ENCODE measurements at regions not wholly inside any gene's neighbourhood (a gene's known extent, or its start where the extent isn't known, plus 50 kb on each side); places are given as distances from the start of the nearest gene placed in this dataset.

GRCh38 chr17:81345228-81346089 lies 49.8 kb upstream of the BAHCC1 start:
- peak overlapping the region; percentile 96 for H3K27ac ChIP-seq
- peak; percentile 39; the same call in 1 of the 2 replicates for TF ChIP-seq ZFX (IDR thresholded peaks at IDR 0.05)
- TF ChIP-seq, protein P1, sequence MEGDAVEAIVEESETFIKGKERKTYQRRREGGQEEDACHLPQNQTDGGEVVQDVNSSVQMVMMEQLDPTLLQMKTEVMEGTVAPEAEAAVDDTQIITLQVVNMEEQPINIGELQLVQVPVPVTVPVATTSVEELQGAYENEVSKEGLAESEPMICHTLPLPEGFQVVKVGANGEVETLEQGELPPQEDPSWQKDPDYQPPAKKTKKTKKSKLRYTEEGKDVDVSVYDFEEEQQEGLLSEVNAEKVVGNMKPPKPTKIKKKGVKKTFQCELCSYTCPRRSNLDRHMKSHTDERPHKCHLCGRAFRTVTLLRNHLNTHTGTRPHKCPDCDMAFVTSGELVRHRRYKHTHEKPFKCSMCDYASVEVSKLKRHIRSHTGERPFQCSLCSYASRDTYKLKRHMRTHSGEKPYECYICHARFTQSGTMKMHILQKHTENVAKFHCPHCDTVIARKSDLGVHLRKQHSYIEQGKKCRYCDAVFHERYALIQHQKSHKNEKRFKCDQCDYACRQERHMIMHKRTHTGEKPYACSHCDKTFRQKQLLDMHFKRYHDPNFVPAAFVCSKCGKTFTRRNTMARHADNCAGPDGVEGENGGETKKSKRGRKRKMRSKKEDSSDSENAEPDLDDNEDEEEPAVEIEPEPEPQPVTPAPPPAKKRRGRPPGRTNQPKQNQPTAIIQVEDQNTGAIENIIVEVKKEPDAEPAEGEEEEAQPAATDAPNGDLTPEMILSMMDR (conservative IDR thresholded peaks at IDR 0.05), result no peak; the same call in 1 of the 2 replicates

Data from C4-2B (cell line).